PC-3 (cell line): ENCODE measurements at regions not wholly inside any gene's neighbourhood (a gene's known extent, or its start where the extent isn't known, plus 50 kb on each side); places are given as distances from the start of the nearest gene placed in this dataset.

ENCODE experiments used
- EZH2 ChIP-seq: fragments of 300-600 bp; sonication (generic); IDR thresholded peaks from one replicate; pipeline ENCODE4 v1.6.1; 2017; ENCODE audit warnings: antibody characterized with exemption, mild to moderate bottlenecking, low read length; ENCODE audit not compliant: unreplicated experiment
- EZH2phosphoT487 ChIP-seq: fragments of 300-600 bp; sonication (generic); IDR thresholded peaks from 2 replicates; pipeline ENCODE4 v1.6.1; 2018; ENCODE audit warnings: mild to moderate bottlenecking, antibody characterized with exemption, low read length, borderline replicate concordance
- TF ChIP-seq, protein P1 (sequence below): fragments of 300-600 bp; sonication (generic); conservative IDR thresholded peaks from 2 replicates; pipeline ENCODE4 v1.5.1; 2017; ENCODE audit warnings: antibody characterized with exemption, low read depth, mild to moderate bottlenecking, low read length

DNA sequence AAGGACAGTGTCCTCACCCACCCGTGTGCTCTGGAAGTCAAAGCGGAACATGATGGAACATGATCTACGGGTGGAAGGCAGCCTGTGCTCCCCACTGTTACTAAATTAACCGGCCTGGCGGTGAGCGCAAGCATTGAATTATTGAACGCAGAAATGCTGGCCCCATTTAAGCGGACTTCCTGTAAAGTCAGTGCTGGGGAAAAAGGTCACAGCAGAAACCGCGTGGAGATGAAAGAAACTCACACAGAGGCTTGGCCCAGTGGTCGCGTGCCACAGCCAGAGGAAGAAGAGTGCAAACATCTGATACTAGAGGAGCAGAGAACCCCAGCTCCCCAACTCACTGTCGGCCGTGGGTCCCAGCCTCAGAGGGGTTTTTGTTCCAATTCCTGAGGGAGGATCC, 321.2 kb downstream of the ADGRD1 start:
- TF ChIP-seq, protein P1, sequence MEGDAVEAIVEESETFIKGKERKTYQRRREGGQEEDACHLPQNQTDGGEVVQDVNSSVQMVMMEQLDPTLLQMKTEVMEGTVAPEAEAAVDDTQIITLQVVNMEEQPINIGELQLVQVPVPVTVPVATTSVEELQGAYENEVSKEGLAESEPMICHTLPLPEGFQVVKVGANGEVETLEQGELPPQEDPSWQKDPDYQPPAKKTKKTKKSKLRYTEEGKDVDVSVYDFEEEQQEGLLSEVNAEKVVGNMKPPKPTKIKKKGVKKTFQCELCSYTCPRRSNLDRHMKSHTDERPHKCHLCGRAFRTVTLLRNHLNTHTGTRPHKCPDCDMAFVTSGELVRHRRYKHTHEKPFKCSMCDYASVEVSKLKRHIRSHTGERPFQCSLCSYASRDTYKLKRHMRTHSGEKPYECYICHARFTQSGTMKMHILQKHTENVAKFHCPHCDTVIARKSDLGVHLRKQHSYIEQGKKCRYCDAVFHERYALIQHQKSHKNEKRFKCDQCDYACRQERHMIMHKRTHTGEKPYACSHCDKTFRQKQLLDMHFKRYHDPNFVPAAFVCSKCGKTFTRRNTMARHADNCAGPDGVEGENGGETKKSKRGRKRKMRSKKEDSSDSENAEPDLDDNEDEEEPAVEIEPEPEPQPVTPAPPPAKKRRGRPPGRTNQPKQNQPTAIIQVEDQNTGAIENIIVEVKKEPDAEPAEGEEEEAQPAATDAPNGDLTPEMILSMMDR: no peak
- no peak for TF ChIP-seq EZH2
- TF ChIP-seq EZH2phosphoT487: no peak
